ENCODE measurements at regions not wholly inside any gene's neighbourhood (a gene's known extent, or its start where the extent isn't known, plus 50 kb on each side); places are given as distances from the start of the nearest gene placed in this dataset.

DNA sequence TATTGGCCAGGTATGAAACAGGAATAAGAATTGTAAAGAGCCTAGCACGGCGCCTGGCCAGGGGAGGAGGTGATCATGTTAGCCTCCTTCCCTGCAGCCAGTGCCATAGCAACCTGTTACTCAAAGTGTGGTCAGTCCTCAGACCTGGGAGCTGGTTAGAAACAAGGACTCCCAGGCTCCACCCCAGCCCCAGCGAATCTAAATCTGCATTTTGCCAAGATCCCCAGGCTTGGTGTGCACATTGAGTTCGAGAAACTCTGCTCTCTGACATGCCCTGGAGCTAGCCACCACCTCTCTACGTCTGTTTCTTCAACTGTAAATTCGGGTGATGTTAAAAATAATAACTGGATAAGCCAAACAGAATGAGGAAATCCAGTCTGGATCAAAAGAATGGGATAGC is 56.1 kb upstream of the ALX4 start:
- TF ChIP-seq CTCF (CRISPR knock-in tag; IDR thresholded peaks at IDR 0.05) (no peak), ZFP62 (CRISPR knock-in tag; IDR thresholded peaks at IDR 0.05) (no peak)
